Right lobe of liver (tissue), 4 donors: ENCODE measurements at regions not wholly inside any gene's neighbourhood (a gene's known extent, or its start where the extent isn't known, plus 50 kb on each side); places are given as distances from the start of the nearest gene placed in this dataset.

ENCODE experiments used
- POLR2A ChIP-seq: fragments of 450-650 bp; IDR thresholded peaks from one replicate; pipeline ENCODE4 v1.6.1; 2017; ENCODE audit warnings: antibody characterized with exemption, mild to moderate bottlenecking
- TF ChIP-seq, protein P1 (sequence below), 4 donors: fragments of 200-600 bp in 3 of 4; fragments of 450-650 bp in 1 of 4; IDR thresholded peaks; one replicate each; pipeline versions ENCODE4 v1.5.1 to v1.8.0; 2016 to 2022; ENCODE audit warnings: antibody characterized with exemption in 4 of 4, mild to moderate bottlenecking in 2 of 4
- donor health status: DM: no; HTN: no; CAD: no.
- donor health status: DM: no; HTN: no; CAD: no.
- donor health status: DM: no; HTN: yes; CAD: no.

DNA sequence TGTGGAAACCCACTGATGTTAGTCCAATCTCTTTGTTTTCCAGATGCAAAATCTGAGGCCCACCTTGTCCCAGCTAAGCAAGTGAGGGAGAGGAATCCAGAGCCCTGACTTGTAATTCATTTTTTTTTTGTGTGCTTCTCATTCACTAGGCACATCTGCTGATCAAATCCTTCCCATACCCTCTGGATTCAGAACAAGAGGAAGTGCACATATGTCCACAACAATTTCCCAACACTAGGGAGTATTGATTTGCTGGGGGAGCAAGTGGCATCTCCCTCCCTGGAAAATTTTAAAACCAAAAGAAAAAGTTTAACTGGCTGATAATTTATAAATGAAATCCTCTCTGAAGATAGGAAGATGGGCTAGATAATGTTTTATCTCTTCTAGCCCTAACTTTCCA, 94.6 kb upstream of the RFC3 start:
- TF ChIP-seq, protein P1, sequence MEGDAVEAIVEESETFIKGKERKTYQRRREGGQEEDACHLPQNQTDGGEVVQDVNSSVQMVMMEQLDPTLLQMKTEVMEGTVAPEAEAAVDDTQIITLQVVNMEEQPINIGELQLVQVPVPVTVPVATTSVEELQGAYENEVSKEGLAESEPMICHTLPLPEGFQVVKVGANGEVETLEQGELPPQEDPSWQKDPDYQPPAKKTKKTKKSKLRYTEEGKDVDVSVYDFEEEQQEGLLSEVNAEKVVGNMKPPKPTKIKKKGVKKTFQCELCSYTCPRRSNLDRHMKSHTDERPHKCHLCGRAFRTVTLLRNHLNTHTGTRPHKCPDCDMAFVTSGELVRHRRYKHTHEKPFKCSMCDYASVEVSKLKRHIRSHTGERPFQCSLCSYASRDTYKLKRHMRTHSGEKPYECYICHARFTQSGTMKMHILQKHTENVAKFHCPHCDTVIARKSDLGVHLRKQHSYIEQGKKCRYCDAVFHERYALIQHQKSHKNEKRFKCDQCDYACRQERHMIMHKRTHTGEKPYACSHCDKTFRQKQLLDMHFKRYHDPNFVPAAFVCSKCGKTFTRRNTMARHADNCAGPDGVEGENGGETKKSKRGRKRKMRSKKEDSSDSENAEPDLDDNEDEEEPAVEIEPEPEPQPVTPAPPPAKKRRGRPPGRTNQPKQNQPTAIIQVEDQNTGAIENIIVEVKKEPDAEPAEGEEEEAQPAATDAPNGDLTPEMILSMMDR (IDR thresholded peaks at IDR 0.05): no peak
- no peak for TF ChIP-seq POLR2A
